IPS-18a (cell line): ENCODE measurements at regions not wholly inside any gene's neighbourhood (a gene's known extent, or its start where the extent isn't known, plus 50 kb on each side); places are given as distances from the start of the nearest gene placed in this dataset.
"Not testable (repeated sequence)": the region's sequence is repeated elsewhere in the genome, so short reads cannot be mapped to it uniquely, and the experiment has no call there.

ENCODE experiments used
- H3K27ac ChIP-seq: one replicate; pipeline ENCODE4 v1.5.1; 2013; ENCODE audit warnings: low read length
- H3K27me3 ChIP-seq: one replicate; pipeline ENCODE4 v1.6.1; 2013; ENCODE audit warnings: mild to moderate bottlenecking, low read length; ENCODE audit not compliant: control insufficient read depth, insufficient read depth
- H3K36me3 ChIP-seq: one replicate; pipeline ENCODE4 v1.6.1; 2013; ENCODE audit warnings: low read depth, low read length; ENCODE audit not compliant: control insufficient read depth
- H3K4me1 ChIP-seq: one replicate; pipeline ENCODE4 v1.6.1; 2013; ENCODE audit warnings: low read depth, low read length; ENCODE audit not compliant: control insufficient read depth
- H3K4me3 ChIP-seq: one replicate; pipeline ENCODE4 v1.5.1; 2013; ENCODE audit warnings: low read length
- H3K9ac ChIP-seq: one replicate; pipeline ENCODE4 v1.6.1; 2013; ENCODE audit warnings: mild to moderate bottlenecking, low read length, moderate library complexity
- H3K9me3 ChIP-seq: one replicate; pipeline ENCODE4 v1.6.1; 2013; ENCODE audit warnings: low read depth, low read length; ENCODE audit not compliant: control insufficient read depth

- Histone ChIP-seq H3K4me1 (peaks cover 18% of the 10 kb centered on the region), H3K9ac (no peak overlapping the region), H3K27me3 (no peaks in the 10 kb centered on the region), H3K36me3 (no peaks in the 10 kb centered on the region), H3K27ac (no peak overlapping the region), H3K9me3 (no peaks in the 10 kb centered on the region), H3K4me3 (no peak overlapping the region)
Measured at GRCh38 chr21:20013851-20014250, 984.4 kb upstream of the NCAM2 start.

GRCh38 chr21:20016435-20017005, 981.7 kb upstream of the NCAM2 start:
- H3K9me3 ChIP-seq: no peaks in the 10 kb centered on the region
- H3K9ac ChIP-seq: no peak overlapping the region
- no peaks in the 10 kb centered on the region for H3K36me3 ChIP-seq
- no peaks in the 10 kb centered on the region for H3K27me3 ChIP-seq
- peaks cover 24% of the 10 kb centered on the region for H3K4me1 ChIP-seq
- H3K4me3 ChIP-seq: peak overlapping the region; percentile 15
- peak overlapping the region; percentile 3 for H3K27ac ChIP-seq

- Histone ChIP-seq H3K4me1 (peaks cover 24% of the 10 kb centered on the region), H3K4me3 (no peak overlapping the region), H3K36me3 (no peaks in the 10 kb centered on the region), H3K27me3 (no peaks in the 10 kb centered on the region), H3K9me3 (no peaks in the 10 kb centered on the region), H3K9ac (no peak overlapping the region), H3K27ac (no peak overlapping the region)
Measured at GRCh38 chr21:20020026-20020425, 978.2 kb upstream of the NCAM2 start.

DNA sequence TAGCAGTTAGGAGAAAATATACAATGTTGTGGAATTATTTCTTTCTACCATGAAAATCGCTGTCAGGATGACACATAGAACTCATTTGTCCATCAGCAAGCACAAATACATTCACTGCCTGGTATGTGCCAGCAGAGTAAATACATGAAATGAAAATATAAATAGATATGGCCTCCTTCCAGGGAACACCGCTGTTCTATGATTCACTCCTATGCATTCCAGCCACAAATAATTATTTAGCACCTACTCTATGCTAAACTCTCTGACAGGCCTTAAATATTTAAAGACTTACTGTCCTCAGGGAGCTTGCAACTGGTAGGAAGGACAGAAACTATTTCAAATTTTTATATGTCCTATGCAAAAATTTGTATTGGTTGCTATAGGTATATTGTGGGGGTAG, 975.0 kb upstream of the NCAM2 start:
- Histone ChIP-seq H3K4me1 (peaks cover 6% of the 10 kb centered on the region), H3K9ac (no peak overlapping the region), H3K4me3 (no peak overlapping the region), H3K27ac (no peak overlapping the region), H3K36me3 (no peaks in the 10 kb centered on the region), H3K27me3 (no peaks in the 10 kb centered on the region), H3K9me3 (no peaks in the 10 kb centered on the region)

DNA sequence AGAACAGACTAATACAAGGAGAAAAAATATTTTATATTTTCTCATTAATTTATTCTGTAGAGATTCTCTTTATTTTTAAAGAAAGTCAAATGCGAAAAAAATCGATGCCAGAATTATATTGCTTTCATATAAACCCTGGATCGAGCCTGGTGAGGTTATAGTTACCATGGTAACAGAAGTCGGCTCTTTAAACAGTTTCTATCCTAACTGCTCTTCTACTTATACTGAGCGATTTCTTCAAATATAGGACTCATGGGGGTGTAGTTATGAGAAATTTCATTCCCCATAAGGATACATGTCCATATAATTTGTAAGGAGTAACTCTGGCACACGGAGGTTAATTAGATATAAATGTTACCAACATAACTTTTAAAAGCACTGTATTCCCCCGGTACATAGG, 973.5 kb upstream of the NCAM2 start:
- Histone ChIP-seq H3K9ac (no peak overlapping the region), H3K9me3 (no peaks in the 10 kb centered on the region), H3K27ac (no peak overlapping the region)

DNA sequence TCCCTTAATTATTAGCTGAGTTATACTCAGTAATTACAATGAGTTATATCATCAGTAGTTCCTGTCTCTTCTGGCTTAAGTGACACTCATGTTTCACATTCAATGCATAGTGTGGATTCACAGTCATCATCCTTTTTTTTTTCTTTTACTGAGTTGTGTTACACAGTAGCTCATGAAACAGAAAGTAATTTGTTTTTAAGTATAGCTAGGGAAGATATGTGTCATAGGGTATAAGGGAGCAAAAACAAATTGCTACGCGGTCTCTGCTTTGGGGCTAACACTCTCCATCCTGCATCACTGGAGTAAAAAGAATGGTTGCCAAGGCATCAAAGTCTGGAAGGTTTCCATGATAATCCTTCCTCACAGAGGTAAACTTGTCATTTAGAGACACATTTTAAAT, 971.7 kb upstream of the NCAM2 start:
- no peaks in the 10 kb centered on the region for H3K27me3 ChIP-seq

More for the DNA sequence above, 973.5 kb upstream of the NCAM2 start:
- H3K36me3 ChIP-seq: no peaks in the 10 kb centered on the region
- H3K4me1 ChIP-seq: peaks cover 5% of the 10 kb centered on the region
- H3K4me3 ChIP-seq: no peak overlapping the region
- H3K27me3 ChIP-seq: no peaks in the 10 kb centered on the region

DNA sequence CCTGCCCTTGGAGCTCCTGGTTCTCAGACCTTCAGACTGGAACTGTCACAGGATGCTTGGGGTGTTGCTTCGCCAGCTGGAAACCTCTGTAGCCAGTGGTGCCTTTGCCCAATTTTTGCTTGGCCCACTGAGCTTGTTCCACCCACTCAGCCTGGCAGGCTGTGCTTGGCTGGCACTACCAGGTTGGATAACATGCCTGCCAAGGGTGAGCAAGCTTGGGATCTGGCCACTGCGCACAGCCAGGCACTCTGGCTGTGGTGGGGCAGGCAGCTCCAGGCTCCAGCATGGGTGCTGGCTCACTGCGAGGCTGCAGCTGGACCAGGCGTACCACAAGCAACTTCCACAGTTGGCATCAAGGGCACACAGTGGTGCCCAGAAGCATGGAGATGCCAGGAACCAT, 967.8 kb upstream of the NCAM2 start:
- Histone ChIP-seq H3K9me3 (no peaks in the 10 kb centered on the region), H3K4me3 (no peak overlapping the region), H3K27ac (no peak overlapping the region), H3K27me3 (no peaks in the 10 kb centered on the region), H3K4me1 (no peaks in the 10 kb centered on the region), H3K9ac (no peak overlapping the region), H3K36me3 (no peaks in the 10 kb centered on the region)

More for the DNA sequence above, 971.7 kb upstream of the NCAM2 start:
- Histone ChIP-seq H3K9ac (no peak overlapping the region), H3K36me3 (no peaks in the 10 kb centered on the region), H3K4me1 (no peaks in the 10 kb centered on the region), H3K4me3 (no peak overlapping the region), H3K9me3 (no peaks in the 10 kb centered on the region), H3K27ac (no peak overlapping the region)

DNA sequence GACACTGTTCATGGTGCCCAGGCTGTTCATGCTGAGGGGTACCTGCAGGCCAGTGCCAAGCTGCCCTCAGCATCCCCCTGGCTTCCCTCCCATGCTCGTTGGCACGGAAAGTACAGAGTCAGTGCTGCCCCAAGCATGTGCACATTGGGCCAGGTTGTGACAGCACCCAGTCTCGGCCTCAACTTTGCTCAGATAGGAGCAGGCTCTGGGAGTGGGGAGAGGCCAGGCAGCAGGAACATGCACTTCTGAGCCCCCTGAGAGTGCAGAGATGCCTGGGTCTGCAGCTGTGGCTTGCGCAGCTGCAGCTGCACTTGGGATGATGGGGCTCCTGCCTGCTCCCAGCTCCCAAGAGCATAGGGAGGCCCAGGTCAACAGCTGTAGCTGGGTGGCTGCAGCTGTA, 966.4 kb upstream of the NCAM2 start:
- no peaks in the 10 kb centered on the region for H3K4me1 ChIP-seq
- no peaks in the 10 kb centered on the region for H3K27me3 ChIP-seq
- no peak overlapping the region for H3K4me3 ChIP-seq
- no peak overlapping the region for H3K9ac ChIP-seq
- H3K36me3 ChIP-seq: no peaks in the 10 kb centered on the region
- H3K9me3 ChIP-seq: no peaks in the 10 kb centered on the region
- no peak overlapping the region for H3K27ac ChIP-seq

GRCh38 chr21:20040768-20041167, 957.4 kb upstream of the NCAM2 start:
- H3K4me1 ChIP-seq: peaks cover 3% of the 10 kb centered on the region
- H3K9ac ChIP-seq: no peak overlapping the region
- H3K27me3 ChIP-seq: no peaks in the 10 kb centered on the region
- H3K4me3 ChIP-seq: no peak overlapping the region
- no peaks in the 10 kb centered on the region for H3K36me3 ChIP-seq
- no peak overlapping the region for H3K27ac ChIP-seq
- no peaks in the 10 kb centered on the region for H3K9me3 ChIP-seq

DNA sequence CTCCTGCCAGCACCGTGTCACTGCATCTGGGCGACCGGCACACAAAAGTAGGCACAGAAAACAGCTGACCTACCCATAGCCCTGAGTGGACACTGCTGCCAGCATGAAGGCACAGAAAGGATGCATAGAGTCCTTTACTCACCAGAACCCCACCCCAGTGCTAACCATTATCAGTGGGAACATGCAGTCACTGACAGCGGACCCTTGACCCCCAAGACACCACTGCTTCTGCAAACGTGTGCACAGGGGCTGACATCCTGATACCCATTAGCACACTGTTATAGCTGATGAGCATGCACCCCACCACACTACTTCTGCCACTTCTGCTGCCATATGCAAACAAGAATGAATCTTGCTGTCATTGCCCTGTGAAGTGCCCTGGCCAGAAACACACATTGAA, 953.0 kb upstream of the NCAM2 start:
- Histone ChIP-seq H3K36me3 (no peaks in the 10 kb centered on the region), H3K9ac (no peak overlapping the region), H3K27ac (no peak overlapping the region), H3K4me1 (peaks cover 3% of the 10 kb centered on the region), H3K27me3 (no peaks in the 10 kb centered on the region), H3K4me3 (no peak overlapping the region), H3K9me3 (no peaks in the 10 kb centered on the region)

DNA sequence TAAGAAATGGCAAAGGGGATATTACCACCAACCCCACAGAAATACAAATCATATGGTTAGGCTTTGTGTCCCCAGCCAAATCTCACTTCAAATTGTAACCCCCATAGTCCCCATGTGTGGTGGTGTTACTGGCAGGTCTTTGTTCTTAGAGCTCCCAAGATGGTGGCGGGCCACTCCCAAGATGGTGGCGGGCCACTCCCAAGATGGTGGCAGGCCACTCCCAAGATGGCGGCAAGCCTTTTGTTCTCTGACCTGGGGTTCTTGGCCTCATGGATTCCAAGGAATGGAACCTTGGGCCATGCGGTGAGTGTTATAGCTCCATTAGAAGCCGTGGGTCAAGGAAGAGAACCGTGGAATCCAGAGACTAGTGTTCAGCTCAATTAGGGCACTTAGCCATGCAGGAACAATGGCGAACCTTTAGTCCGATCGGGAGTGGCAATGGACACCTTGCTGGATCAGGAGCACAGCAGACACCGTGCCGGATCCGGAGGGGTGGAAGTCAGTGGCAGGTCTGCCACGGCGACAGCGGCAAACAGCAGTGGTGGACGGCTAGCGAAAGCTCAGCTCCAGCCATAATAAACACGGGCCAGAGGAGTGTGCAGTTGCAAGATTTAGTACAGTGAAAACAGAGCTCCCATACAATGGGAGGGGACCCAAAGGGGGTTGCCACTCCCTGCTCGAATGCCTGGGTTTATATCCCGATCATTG, 949.9 kb upstream of the NCAM2 start:
- not testable (repeated sequence) for H3K4me3 ChIP-seq, H3K27me3 ChIP-seq, H3K9ac ChIP-seq, H3K27ac ChIP-seq, H3K9me3 ChIP-seq, H3K36me3 ChIP-seq, H3K4me1 ChIP-seq

- Histone ChIP-seq H3K27ac (no peak overlapping the region), H3K36me3 (no peaks in the 10 kb centered on the region), H3K4me1 (no peaks in the 10 kb centered on the region), H3K9me3 (no peaks in the 10 kb centered on the region), H3K27me3 (no peaks in the 10 kb centered on the region), H3K9ac (no peak overlapping the region), H3K4me3 (no peak overlapping the region)
Measured at GRCh38 chr21:20083336-20083735, 914.9 kb upstream of the NCAM2 start.
